ENCODE measurements at regions not wholly inside any gene's neighbourhood (a gene's known extent, or its start where the extent isn't known, plus 50 kb on each side); places are given as distances from the start of the nearest gene placed in this dataset.

DNA sequence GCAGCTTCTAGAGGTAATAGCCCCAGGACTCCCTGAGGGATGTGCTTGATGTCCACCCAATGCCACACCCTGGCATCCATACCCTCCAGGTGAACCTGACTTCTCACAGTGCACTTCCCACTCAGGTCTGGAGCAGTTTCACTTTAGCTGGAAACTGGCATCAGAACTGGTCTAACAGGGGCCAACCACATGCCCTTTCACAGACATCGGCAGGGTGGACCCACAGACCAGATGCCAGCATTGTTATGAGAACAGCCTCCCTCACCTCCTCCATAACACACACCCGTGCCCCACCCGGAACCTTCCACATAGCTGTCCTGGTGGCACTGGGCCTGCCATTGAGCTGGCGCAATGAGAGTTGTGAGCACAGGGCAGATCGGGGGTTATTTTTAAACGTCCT, 77.4 kb upstream of the GPR12 start:
- Histone ChIP-seq H3K4me1 (ENCODE audit: control insufficient read depth in 2 of 3, insufficient read depth in 2 of 3, low read depth in 1 of 3, low read length in 3 of 3) (no peaks in the 10 kb centered on the region), H3K27me3 (ENCODE audit: control insufficient read depth, insufficient read depth, low read length) (no peaks in the 10 kb centered on the region), H3K4me3 (ENCODE audit: low read length in 3 of 3) (no peak overlapping the region), H3K9me3 (ENCODE audit: control insufficient read depth in 2 of 3, insufficient read depth in 1 of 3, low read length in 3 of 3) (peaks cover 0 to 3% (median 0%) of the 10 kb centered on the region in 3 donors), H3K27ac (ENCODE audit: low read depth in 2 of 2, low read length in 2 of 2) (no peak overlapping the region), H3K9ac (ENCODE audit: low read length in 3 of 3) (no peak overlapping the region), H3K36me3 (ENCODE audit: control insufficient read depth in 2 of 3, insufficient read depth in 3 of 3, low read length in 3 of 3) (no peaks in the 10 kb centered on the region)
- intact Hi-C loops (cut with DNase I): no loop called here
- FAIRE-seq: no peak
- DNase-seq: no peak
- TF ChIP-seq, protein P1, sequence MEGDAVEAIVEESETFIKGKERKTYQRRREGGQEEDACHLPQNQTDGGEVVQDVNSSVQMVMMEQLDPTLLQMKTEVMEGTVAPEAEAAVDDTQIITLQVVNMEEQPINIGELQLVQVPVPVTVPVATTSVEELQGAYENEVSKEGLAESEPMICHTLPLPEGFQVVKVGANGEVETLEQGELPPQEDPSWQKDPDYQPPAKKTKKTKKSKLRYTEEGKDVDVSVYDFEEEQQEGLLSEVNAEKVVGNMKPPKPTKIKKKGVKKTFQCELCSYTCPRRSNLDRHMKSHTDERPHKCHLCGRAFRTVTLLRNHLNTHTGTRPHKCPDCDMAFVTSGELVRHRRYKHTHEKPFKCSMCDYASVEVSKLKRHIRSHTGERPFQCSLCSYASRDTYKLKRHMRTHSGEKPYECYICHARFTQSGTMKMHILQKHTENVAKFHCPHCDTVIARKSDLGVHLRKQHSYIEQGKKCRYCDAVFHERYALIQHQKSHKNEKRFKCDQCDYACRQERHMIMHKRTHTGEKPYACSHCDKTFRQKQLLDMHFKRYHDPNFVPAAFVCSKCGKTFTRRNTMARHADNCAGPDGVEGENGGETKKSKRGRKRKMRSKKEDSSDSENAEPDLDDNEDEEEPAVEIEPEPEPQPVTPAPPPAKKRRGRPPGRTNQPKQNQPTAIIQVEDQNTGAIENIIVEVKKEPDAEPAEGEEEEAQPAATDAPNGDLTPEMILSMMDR (IDR thresholded peaks at IDR 0.05; ENCODE audit: borderline replicate concordance, extremely low read depth, insufficient read depth): no peak

DNA sequence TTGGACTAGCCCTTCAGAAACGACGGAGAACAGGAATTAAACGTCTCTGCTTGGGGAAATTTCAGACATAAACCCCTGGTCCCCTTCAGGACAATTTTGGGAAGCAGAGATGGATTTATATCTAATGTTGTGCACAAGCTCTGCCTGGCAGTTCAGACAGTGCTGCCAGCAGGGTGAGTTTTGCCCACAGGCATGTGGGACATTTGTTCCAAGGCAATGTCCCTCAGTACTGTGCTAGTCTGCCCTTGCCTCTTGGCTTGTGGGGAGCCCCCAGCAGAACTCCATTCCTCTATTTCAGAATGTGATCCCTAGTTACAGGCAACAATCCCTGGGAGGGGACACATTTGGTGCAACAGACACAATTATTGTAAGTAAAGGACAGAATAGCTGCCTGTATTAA, 76.5 kb upstream of the GPR12 start:
- DNase-seq: no peak
- Histone ChIP-seq H3K9ac (ENCODE audit: low read length in 3 of 3) (no peak overlapping the region), H3K9me3 (ENCODE audit: control insufficient read depth in 2 of 3, insufficient read depth in 1 of 3, low read length in 3 of 3) (peaks cover 0 to 3% (median 0%) of the 10 kb centered on the region in 3 donors), H3K4me3 (ENCODE audit: low read length in 3 of 3) (no peak overlapping the region), H3K4me1 (ENCODE audit: control insufficient read depth in 2 of 3, insufficient read depth in 2 of 3, low read depth in 1 of 3, low read length in 3 of 3) (no peaks in the 10 kb centered on the region), H3K36me3 (ENCODE audit: control insufficient read depth in 2 of 3, insufficient read depth in 3 of 3, low read length in 3 of 3) (no peaks in the 10 kb centered on the region), H3K27me3 (ENCODE audit: control insufficient read depth, insufficient read depth, low read length) (no peaks in the 10 kb centered on the region), H3K27ac (ENCODE audit: low read depth in 2 of 2, low read length in 2 of 2) (no peak overlapping the region)
- intact Hi-C loops (cut with DNase I): no loop called here
- TF ChIP-seq, protein P1 (IDR thresholded peaks at IDR 0.05; ENCODE audit: borderline replicate concordance, extremely low read depth, insufficient read depth): no peak
- FAIRE-seq: no peak

- H3K27me3 ChIP-seq (ENCODE audit: control insufficient read depth, insufficient read depth, low read length): no peaks in the 10 kb centered on the region
- H3K4me3 ChIP-seq (ENCODE audit: low read length in 3 of 3): no peak overlapping the region
- FAIRE-seq: no peak
- TF ChIP-seq, protein P1 (IDR thresholded peaks at IDR 0.05; ENCODE audit: borderline replicate concordance, extremely low read depth, insufficient read depth): no peak
- no peak overlapping the region for H3K27ac ChIP-seq (ENCODE audit: low read depth in 2 of 2, low read length in 2 of 2)
- no peak for DNase-seq
- H3K4me1 ChIP-seq (ENCODE audit: control insufficient read depth in 2 of 3, insufficient read depth in 2 of 3, low read depth in 1 of 3, low read length in 3 of 3): no peaks in the 10 kb centered on the region
- H3K36me3 ChIP-seq (ENCODE audit: control insufficient read depth in 2 of 3, insufficient read depth in 3 of 3, low read length in 3 of 3): no peaks in the 10 kb centered on the region
- H3K9me3 ChIP-seq (ENCODE audit: control insufficient read depth in 2 of 3, insufficient read depth in 1 of 3, low read length in 3 of 3): peaks cover 0 to 3% (median 0%) of the 10 kb centered on the region in 3 donors
- no peak overlapping the region for H3K9ac ChIP-seq (ENCODE audit: low read length in 3 of 3)
- intact Hi-C loops (cut with DNase I): no loop called here
These were observed 76.0 kb upstream of the GPR12 start for GRCh38 chr13:26836626-26837025.

- intact Hi-C loops (cut with DNase I): no loop called here
- DNase-seq (no peak), FAIRE-seq (no peak)
- H3K27ac ChIP-seq (ENCODE audit: low read depth in 2 of 2, low read length in 2 of 2): no peak overlapping the region
- H3K36me3 ChIP-seq (ENCODE audit: control insufficient read depth in 2 of 3, insufficient read depth in 3 of 3, low read length in 3 of 3): no peaks in the 10 kb centered on the region
- H3K9me3 ChIP-seq (ENCODE audit: control insufficient read depth in 2 of 3, insufficient read depth in 1 of 3, low read length in 3 of 3): peaks cover 0 to 3% (median 0%) of the 10 kb centered on the region in 3 donors
- no peaks in the 10 kb centered on the region for H3K4me1 ChIP-seq (ENCODE audit: control insufficient read depth in 2 of 3, insufficient read depth in 2 of 3, low read depth in 1 of 3, low read length in 3 of 3)
- H3K4me3 ChIP-seq (ENCODE audit: low read length in 3 of 3): no peak overlapping the region
- TF ChIP-seq, protein P1 (IDR thresholded peaks at IDR 0.05; ENCODE audit: borderline replicate concordance, extremely low read depth, insufficient read depth): no peak
- no peaks in the 10 kb centered on the region for H3K27me3 ChIP-seq (ENCODE audit: control insufficient read depth, insufficient read depth, low read length)
- H3K9ac ChIP-seq (ENCODE audit: low read length in 3 of 3): no peak overlapping the region
These were observed 74.1 kb upstream of the GPR12 start for GRCh38 chr13:26834646-26835045.

Data from kidney (tissue), 13 donors.